Activated gamma-delta T cell treated with anti-CD3 and anti-CD28 coated beads, Interleukin-2, amount 50 U/mL, for 16 hours (primary cell): ENCODE measurements at regions not wholly inside any gene's neighbourhood (a gene's known extent, or its start where the extent isn't known, plus 50 kb on each side); places are given as distances from the start of the nearest gene placed in this dataset.

Experiments used
- DNase-seq: peaks from one replicate; pipeline ENCODE4 v3.0.0-alpha.2; 2020; ENCODE audit warnings: low read depth

DNA sequence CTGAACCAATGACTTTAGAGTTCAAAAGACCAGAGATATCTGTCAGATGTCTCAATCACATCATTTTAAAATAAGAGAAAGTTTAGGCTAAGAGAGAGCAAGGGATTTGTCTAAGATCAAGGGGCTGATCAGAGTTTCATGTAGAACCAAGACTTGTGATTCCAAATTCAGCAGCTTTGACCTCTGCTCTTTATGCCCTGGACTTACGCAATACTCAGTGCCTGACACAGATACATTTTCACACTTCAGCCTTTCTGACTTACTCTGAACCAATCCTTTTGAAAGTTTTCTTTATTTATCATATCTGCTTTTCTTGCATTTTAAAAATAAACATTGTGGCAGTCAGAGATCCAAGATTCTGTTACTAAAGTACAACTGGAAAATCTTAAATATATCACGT lies 428.0 kb downstream of the PLPP3 start:
- DNase-seq = no peak

DNA sequence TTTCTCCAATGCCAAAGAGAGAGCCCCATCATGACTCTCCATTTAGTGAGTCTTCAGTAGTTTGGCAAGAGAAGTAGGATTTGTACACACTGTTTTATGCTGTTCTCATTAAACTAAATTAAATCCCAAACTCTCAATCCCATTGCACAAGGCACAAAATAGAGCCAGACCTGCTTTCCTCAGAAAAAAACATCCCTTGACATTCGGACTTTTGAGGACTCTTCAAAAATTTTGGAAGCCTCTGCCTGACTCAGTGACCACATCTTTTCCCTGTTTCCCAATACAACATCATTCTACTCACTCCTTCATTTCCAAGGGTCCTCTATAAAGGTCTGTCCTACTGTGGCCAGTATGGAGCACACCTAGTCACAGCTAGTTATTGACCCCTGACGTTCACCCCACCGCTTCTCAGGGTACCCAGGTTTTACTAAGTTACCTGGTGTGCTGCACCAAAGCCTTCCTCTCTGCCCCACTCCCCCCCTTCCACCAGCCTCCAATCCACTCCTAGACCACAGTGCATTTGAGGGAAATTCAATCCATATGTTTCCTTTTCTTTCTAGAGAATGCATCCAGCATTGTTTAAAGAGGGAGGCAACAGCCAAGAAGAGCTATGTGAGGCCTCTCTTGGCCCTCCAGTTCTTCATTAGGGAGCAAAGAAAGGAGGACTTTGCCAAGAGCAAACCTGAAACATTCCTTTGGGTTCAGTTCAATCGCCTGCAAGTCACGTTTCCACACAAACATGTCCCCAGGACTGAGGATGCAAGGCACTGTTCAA lies 428.7 kb downstream of the PLPP3 start:
- no peak for DNase-seq

DNA sequence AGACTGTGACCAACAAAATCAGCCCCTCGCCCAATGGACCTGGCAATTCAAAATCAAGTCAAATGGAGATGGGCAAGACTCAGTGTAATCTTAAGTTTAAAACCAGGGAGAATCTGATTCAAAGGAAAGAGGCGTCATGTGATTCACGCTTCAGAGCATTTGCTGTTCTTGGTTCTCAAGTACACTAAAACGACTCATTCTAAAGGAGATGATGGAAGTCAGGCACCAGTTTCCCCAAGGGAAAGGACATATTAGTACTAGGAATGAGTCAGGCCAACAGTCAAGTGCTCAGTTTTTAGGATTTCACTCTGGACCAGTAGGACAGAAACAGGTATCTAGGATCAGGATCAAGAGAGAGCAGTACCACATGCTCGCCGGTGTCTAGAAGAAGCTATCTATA lies 429.6 kb downstream of the PLPP3 start:
- DNase-seq = no peak

DNA sequence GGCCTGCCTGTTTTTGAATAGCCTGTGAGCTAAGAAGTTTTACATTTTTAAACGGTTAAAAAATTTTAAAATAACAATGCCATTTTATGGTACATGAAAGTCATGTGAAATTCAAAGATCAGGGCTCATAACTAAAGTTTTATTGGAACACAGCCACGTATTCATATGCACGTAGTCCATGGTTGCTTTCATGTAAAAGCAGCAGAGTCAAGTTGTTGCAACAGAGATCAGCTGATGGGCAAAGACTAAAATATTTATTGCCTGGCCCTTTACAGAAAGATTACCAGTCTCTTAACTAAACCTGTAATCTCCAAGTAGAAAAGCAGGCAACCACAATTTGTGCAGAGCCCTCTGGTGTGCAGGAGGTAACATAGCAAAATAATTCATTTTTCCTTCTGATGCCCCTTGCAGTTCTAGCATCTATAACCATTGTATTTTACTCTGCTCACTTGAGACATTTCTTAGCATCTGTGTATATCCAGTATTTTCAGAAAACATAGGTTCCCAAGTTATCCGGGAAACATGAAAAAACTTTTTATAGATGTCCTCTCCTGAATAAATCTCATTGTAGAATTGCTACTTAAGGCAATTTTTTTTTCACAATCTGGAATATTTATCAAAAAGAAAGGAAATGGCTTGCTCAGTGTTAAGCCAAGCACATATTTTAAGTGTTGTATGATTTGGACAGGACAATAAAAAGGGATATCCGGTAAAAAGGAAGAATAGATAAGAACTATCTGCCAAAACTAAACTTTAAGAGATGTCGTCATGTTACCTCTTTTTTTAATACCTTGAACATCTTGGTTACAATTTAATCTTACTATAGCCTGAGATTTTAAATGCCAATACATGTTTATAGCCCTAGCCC lies 430.8 kb downstream of the PLPP3 start:
- no peak for DNase-seq

GRCh38 chr1:56147459-56147858 lies 431.9 kb downstream of the PLPP3 start:
- no peak for DNase-seq

DNA sequence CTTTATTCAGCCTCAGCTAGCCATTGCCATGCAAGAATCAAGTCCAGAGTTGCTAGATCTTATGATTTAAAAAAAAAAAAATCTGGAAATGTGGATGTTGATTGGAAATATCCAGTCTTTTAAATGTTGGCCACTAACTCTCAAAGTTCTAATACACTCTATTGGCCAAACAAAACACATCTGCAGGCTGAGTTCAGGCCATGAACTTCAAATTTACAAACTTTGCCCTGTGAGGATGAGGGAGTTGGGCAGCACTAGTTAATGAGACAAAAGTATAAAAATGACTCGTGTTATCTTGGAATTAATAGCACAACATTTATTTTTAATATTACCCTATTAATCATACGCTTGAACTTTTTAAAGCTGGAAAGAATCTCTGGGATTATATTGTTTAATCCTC lies 432.3 kb downstream of the PLPP3 start:
- no peak for DNase-seq

GRCh38 chr1:56146449-56146848 lies 432.9 kb downstream of the PLPP3 start:
- DNase-seq = no peak

GRCh38 chr1:56145581-56145980 lies 433.8 kb downstream of the PLPP3 start:
- DNase-seq = no peak

- no peak for DNase-seq
These were observed 437.1 kb downstream of the PLPP3 start for GRCh38 chr1:56142301-56142700.

GRCh38 chr1:56139836-56140235 lies 439.5 kb downstream of the PLPP3 start:
- no peak for DNase-seq

DNA sequence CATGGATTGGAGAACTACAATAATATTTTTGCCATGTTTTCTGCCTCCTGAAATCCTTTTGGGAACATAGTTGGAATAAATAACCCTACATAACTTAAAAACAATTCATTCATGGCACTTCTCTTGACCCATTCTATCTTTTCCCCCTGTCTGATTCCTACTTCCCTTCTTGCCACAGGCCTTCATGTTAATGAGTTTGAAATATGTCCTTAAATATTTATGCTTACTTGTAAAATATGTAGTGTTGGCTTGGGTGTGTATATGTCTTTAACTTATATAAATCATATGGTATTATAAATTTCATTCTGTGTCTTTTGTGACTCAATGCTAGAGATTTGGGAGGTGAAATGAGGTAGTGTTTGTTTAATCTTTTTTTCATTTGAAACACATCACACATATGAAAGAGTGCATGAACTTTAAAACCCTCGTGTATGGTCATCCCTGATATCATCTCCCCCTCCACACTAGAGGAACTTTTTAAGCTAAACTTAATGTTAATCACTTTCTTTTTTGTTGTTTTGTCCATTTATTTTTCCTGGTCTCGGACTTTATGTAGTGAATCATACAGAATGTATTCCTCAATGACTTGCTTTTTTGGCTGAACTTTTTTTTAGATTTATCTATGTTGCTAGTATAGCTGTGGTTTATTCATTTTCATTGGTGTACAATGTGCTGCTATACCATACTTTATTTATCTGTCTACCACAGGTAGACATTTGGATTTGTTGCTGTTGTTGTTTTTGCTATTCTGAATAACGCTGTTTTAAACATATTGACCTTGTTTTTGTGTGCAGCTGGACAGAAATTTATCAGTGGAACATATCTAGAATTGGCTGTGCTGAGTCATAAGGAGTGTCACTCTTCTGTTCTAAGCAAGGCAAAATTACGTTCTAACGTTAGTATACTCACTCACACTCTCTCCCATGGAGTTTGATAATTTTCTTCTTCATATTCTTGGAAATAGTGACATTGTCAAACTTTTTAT lies 441.6 kb downstream of the PLPP3 start:
- no peak for DNase-seq

- no peak for DNase-seq
These were observed 442.3 kb downstream of the PLPP3 start for GRCh38 chr1:56137090-56137489.

GRCh38 chr1:56135864-56136147 lies 443.6 kb downstream of the PLPP3 start:
- DNase-seq = no peak

DNA sequence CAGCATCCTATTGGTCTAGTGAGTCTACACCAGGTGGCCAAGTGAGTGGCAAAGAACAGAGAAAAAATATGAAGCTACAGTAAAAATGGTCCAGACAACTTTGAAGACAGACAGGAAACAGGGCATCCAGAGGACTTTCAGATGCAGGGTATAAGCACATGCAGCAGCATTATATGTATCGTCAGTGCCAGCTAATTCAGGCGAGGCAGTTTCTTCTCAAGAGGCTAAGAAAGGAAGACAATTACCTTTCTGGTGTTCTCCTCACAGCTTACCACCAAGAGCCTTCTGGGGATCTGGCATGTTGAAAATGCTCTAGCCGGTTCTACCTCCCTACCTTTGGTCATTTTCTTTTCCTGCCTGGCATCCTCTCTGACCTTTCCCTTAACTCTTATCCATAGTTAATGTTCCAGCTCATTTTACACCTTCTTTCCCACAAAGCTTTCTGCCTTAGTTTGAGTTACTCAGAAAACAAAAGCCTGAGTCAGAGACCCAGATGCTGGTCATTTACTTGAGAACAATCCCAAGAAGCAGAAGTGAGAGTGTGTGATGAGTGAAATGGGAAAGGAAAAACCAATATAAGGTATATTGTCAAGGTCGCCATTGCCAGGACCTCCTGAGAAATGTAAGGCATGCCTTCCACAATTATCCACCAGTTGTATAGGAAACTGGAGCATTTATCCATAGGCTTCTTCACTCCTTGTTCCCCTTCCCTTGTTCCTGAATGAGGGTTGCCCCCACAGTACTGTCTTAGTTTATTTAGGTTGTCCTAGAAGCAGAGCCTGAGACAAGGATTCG lies 444.1 kb downstream of the PLPP3 start:
- DNase-seq = no peak

DNA sequence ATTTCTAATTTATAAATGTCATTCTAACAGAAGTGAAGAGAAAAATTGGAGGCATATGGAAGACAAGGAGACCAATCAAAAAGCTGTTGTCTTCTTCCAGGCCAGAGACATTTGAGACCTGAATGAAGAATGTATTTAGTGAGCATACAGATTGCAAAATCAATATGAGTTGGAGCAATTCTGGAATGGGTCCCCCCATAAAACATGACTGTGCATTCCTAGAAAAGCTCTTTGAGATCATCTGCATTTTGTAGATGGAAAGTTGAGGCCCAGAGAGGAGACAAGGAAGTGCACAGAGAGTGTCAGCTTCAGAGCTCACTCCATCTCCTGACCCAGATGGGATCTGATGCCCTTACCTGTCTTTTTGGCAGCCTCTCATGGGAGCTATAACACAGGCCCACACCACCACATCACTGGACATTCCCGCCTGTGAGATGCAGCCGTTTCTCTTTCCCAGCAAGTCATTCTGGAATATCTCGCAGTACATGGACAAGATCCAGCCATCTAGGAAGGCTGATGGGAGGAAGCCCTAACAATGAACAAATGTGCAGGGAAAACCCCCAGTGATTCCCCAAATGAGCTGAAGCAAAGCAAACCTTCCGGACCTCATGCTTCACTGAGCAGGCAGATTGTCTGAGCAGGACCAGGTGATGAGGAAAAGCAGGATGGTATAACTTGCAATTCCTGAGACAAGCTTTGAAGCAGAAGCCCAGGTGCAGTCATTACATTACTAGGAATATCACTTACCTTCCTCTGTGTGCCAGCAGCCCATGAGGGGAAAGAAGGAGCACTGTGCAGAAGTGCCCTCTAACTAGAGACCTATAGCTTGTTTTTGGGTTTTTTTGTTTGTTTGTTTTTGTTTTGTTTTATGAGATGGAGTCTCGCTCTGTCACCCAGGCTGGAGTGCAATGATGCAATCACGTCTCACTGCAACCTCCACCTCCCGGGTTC lies 445.6 kb downstream of the PLPP3 start:
- DNase-seq = no peak

DNA sequence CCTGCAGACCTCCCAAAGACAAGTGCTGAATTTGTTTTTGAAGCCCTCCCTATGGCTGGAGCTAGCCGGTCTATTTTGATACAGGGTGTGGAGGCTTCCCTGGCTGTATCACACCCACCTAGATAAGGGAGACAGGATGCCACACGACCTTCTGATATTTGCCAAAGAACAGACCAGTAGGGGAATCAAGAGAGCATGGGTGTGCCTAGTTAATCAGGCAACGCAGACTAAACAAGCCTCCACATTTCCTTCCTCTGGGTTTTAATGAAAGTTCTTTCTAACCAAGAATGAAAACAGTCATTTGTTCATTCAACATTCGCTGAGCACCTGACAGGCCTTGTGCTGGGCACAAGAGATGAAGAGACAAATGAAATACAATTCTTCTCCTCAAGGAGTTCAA lies 446.8 kb downstream of the PLPP3 start:
- DNase-seq = no peak

DNA sequence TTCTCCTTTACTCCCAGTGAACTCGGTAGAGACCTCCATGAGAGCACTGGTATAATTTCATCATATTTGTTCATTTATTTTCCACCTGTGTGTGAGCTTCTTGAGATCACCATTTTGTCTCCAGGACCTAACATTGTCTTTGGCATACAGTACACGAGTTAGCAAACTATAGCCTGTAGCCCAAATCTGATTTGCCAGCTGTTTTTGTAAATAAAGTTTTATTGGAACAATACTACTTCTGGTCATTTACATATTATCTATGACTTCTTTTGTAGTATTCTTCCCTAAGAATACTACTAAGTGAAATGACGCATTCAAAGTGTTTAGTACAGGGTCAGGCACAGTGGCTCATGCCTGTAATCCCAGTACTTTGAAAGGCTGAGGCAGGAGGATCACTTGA lies 449.5 kb downstream of the PLPP3 start:
- DNase-seq = no peak

DNA sequence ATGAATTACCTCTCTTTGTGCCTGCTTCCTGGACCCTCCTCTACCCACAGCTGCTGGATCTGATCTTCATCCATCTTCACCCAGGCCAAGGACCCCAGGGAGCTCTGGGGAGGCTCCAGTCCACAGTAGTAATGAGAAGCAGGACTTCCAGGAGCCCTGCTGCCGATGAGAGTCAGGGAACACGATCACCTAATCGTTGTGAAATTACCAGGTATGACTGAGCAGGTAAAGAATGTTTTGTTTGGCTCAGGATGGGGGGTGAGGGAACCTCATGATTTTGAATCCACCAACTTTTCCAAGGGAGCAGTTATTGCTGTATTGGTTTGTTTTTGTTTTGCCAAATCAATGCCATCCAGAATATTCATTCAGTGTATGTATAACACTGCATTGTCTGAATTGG lies 454.0 kb downstream of the PLPP3 start:
- DNase-seq = no peak

- DNase-seq = no peak
These were observed 455.5 kb downstream of the PLPP3 start for GRCh38 chr1:56123826-56124225.

GRCh38 chr1:56123421-56123820 lies 455.9 kb downstream of the PLPP3 start:
- no peak for DNase-seq
